Coronary artery (tissue), 2 donors: ENCODE measurements at regions not wholly inside any gene's neighbourhood (a gene's known extent, or its start where the extent isn't known, plus 50 kb on each side); places are given as distances from the start of the nearest gene placed in this dataset.
"Not testable (repeated sequence)": the region's sequence is repeated elsewhere in the genome, so short reads cannot be mapped to it uniquely, and the experiment has no call there.

Experiments
- DNase-seq: peaks from one replicate; pipeline ENCODE4 v3.0.0-alpha.2; 2017; ENCODE audit warnings: low spot score
- H3K27ac ChIP-seq, 2 donors: fragments of 200-600 bp; sonication (generic); one replicate each; pipeline ENCODE4 v1.5.1; 2016 to 2019
- H3K4me3 ChIP-seq: fragments of 200-600 bp; sonication (generic); 2 replicates; pipeline ENCODE4 v1.5.1; 2016; ENCODE audit warnings: mild to moderate bottlenecking, moderate library complexity
- TF ChIP-seq, protein P1 (sequence below): fragments of 200-600 bp; sonication (generic); IDR thresholded peaks from one replicate; pipeline ENCODE4 v1.5.1; 2019; ENCODE audit warnings: antibody characterized with exemption

DNA sequence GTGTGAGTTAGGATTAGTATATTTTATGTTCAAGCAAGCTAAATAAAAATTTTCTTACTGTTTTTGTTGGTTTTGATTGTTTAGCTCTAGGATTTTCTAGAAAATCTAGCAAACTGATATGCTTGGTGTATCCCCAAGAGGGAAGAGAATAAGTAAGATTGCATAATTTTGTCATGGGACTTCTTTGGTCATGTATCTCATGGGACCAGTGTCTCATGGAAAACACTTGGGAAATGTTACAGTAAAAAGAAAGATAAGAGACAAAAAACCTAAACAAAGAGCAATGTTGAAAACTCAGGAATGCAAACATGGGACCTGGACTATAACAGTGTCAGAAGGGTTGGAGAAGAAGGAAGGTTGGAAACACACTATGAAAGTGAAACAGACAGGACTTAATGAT is 119.4 kb downstream of the TLR4 start:
- Histone ChIP-seq H3K4me3 (no peak overlapping the region), H3K27ac (no peak overlapping the region)
- TF ChIP-seq, protein P1, sequence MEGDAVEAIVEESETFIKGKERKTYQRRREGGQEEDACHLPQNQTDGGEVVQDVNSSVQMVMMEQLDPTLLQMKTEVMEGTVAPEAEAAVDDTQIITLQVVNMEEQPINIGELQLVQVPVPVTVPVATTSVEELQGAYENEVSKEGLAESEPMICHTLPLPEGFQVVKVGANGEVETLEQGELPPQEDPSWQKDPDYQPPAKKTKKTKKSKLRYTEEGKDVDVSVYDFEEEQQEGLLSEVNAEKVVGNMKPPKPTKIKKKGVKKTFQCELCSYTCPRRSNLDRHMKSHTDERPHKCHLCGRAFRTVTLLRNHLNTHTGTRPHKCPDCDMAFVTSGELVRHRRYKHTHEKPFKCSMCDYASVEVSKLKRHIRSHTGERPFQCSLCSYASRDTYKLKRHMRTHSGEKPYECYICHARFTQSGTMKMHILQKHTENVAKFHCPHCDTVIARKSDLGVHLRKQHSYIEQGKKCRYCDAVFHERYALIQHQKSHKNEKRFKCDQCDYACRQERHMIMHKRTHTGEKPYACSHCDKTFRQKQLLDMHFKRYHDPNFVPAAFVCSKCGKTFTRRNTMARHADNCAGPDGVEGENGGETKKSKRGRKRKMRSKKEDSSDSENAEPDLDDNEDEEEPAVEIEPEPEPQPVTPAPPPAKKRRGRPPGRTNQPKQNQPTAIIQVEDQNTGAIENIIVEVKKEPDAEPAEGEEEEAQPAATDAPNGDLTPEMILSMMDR: no peak
- DNase-seq: no peak

- Histone ChIP-seq H3K27ac (no peak overlapping the region), H3K4me3 (no peak overlapping the region)
- TF ChIP-seq, protein P1: no peak
- no peak for DNase-seq
These were observed 121.6 kb downstream of the TLR4 start for GRCh38 chr9:117825609-117826347.

- no peak overlapping the region for H3K27ac ChIP-seq
- TF ChIP-seq, protein P1: no peak
- no peak for DNase-seq
- H3K4me3 ChIP-seq: no peak overlapping the region
These were observed 122.6 kb downstream of the TLR4 start for GRCh38 chr9:117826837-117827236.

DNA sequence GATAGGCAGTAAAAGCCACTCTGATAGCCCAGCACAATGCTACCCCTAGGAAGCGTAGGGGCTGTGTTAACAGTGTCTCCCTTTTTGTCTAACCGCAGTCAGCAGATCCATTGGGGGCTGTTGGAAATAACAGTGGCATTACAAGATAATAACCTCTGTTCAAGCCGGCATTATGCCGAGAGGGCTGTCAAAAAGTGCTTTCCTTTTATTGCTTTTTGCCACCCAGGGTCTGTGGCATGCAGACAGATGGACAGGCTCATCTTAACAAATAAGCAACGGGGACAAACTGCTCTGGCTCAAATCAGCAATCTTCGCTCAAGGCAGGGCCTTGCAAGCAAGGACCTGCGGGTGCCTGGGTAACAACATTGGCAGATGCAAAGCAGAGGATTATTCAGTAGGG is 123.3 kb downstream of the TLR4 start:
- no peak for DNase-seq
- TF ChIP-seq, protein P1: no peak

GRCh38 chr9:117828466-117828865 is 124.3 kb downstream of the TLR4 start:
- Histone ChIP-seq H3K4me3 (no peak overlapping the region), H3K27ac (no peak overlapping the region)
- no peak for DNase-seq
- TF ChIP-seq, protein P1: no peak

More for the DNA sequence above, 123.3 kb downstream of the TLR4 start:
- no peak overlapping the region for H3K27ac ChIP-seq
- no peak overlapping the region for H3K4me3 ChIP-seq

DNA sequence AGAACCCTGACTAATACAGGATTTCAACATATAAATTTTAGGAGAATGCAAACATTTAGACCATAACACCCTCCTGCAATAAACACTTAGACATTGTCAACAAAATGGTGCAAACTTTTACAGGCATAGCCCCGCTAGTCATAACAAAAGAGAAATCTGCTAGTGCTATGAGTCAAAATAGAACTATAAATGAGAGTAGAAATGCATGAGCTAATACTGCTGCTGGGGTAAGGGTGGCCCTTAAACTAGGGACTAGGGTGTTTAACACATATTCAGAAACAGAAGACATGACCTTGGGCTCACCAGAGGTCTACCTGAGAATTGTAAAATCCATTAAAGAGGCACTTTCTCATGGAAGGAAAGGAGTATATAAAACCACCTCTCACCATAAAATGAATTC is 131.6 kb downstream of the TLR4 start:
- Histone ChIP-seq H3K4me3 (no peak overlapping the region), H3K27ac (no peak overlapping the region)
- TF ChIP-seq, protein P1: no peak
- DNase-seq: no peak

DNA sequence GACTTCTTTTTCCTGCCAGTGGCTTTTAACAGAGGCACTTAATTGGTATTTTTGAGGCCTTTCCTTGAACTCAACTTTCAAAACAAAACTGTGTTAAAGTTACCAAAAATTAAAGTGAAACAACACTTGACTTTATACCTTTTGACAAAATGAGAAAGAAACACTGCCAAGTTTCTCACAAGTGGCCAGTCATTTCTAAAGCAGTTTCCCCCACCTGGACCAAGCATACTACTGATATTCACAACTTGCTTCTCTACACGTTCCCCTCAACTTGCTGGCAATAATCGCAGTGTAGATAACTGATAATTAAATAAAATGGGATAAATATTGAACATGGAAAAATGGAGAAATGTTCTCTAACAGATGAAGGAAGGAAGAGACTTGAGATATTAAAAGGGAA is 135.7 kb downstream of the TLR4 start:
- H3K27ac ChIP-seq: no peak overlapping the region
- DNase-seq: no peak
- TF ChIP-seq, protein P1: no peak
- H3K4me3 ChIP-seq: no peak overlapping the region

DNA sequence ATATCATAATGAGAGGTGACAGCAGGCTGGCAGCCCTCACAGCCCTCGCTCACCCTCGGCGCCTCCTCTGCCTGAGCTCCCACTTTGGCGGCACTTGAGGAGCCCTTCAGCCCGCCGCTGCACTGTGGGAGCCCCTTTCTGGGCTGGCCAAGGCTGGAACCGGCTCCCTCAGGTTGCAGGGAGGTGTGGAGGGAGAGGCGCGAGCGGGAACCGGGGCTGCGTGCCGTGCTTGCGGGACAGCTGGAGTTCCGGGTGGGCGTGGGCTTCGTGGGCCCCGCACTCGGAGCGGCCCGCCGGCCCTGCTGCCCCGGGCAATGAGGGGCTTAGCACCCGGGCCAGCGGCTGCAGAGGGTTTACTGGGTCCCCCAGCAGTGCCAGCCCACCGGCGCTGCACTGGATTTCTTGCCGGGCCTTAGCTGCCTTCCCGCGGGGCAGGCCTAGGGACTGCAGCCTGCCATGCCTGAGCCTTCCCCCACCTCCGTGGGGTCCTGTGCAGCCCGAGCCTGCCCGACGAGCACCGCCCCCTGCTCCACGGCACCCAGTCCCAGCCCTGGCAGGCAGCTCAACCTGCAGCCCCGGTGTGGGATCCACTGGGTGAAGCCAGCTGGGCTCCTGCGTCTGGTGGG is 147.7 kb downstream of the TLR4 start:
- not testable (repeated sequence) for H3K4me3 ChIP-seq, H3K27ac ChIP-seq, DNase-seq
